ENCODE measurements at regions not wholly inside any gene's neighbourhood (a gene's known extent, or its start where the extent isn't known, plus 50 kb on each side); places are given as distances from the start of the nearest gene placed in this dataset.

DNA sequence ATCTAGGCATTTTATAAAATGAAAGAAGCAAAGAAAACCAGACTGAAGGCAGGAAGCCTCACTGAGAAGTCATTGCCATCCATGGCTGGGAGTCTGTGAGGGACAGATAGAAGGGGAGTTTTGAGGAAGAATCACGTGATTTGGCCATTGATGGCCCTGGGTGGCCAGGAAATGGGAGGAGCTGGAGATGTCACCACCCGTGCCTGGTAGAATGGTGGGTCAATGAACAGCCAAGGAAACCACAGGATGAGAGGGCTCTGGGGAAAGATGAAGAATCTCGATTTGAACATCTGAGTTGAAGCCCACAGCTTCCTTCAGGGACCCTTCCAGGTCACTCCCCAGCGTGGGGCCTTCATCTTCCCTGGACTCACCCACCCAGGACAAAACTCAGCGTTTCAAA is 103.3 kb upstream of the CHST15 start:
- TF ChIP-seq, protein P1, sequence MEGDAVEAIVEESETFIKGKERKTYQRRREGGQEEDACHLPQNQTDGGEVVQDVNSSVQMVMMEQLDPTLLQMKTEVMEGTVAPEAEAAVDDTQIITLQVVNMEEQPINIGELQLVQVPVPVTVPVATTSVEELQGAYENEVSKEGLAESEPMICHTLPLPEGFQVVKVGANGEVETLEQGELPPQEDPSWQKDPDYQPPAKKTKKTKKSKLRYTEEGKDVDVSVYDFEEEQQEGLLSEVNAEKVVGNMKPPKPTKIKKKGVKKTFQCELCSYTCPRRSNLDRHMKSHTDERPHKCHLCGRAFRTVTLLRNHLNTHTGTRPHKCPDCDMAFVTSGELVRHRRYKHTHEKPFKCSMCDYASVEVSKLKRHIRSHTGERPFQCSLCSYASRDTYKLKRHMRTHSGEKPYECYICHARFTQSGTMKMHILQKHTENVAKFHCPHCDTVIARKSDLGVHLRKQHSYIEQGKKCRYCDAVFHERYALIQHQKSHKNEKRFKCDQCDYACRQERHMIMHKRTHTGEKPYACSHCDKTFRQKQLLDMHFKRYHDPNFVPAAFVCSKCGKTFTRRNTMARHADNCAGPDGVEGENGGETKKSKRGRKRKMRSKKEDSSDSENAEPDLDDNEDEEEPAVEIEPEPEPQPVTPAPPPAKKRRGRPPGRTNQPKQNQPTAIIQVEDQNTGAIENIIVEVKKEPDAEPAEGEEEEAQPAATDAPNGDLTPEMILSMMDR (conservative IDR thresholded peaks at IDR 0.05; ENCODE audit: low read depth, low read length): no peak
- no peak for TF ChIP-seq EZH2phosphoT487 (IDR thresholded peaks at IDR 0.05; ENCODE audit: borderline replicate concordance, low read length)
